ENCODE measurements at regions not wholly inside any gene's neighbourhood (a gene's known extent, or its start where the extent isn't known, plus 50 kb on each side); places are given as distances from the start of the nearest gene placed in this dataset.

DNA sequence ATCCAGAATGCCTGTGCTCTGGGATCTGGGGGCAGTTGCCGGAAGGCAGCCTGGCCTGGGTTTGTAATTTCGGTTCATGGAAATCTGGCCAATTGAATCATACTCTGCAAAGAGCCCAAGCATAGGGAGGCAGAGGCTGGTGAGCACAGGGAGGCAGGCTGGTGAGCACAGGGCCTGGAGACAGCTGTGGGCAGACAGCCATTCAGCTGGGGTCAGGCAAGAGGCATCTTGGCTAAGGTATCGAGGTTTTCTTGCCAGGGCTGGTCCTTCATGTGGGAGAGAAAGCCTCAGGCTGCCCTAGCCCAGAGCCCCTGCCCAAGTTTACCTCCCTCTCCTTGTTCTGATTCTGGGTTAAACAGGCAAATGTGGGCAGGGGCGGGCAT, 63.7 kb upstream of the BAIAP2L1 start:
- TF ChIP-seq, protein P1, sequence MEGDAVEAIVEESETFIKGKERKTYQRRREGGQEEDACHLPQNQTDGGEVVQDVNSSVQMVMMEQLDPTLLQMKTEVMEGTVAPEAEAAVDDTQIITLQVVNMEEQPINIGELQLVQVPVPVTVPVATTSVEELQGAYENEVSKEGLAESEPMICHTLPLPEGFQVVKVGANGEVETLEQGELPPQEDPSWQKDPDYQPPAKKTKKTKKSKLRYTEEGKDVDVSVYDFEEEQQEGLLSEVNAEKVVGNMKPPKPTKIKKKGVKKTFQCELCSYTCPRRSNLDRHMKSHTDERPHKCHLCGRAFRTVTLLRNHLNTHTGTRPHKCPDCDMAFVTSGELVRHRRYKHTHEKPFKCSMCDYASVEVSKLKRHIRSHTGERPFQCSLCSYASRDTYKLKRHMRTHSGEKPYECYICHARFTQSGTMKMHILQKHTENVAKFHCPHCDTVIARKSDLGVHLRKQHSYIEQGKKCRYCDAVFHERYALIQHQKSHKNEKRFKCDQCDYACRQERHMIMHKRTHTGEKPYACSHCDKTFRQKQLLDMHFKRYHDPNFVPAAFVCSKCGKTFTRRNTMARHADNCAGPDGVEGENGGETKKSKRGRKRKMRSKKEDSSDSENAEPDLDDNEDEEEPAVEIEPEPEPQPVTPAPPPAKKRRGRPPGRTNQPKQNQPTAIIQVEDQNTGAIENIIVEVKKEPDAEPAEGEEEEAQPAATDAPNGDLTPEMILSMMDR (IDR thresholded peaks at IDR 0.05; ENCODE audit: control insufficient read depth, insufficient read depth, low read depth, low read length, missing control alignments): no peak
- no peak for DNase-seq (ENCODE audit: low read depth)

DNA sequence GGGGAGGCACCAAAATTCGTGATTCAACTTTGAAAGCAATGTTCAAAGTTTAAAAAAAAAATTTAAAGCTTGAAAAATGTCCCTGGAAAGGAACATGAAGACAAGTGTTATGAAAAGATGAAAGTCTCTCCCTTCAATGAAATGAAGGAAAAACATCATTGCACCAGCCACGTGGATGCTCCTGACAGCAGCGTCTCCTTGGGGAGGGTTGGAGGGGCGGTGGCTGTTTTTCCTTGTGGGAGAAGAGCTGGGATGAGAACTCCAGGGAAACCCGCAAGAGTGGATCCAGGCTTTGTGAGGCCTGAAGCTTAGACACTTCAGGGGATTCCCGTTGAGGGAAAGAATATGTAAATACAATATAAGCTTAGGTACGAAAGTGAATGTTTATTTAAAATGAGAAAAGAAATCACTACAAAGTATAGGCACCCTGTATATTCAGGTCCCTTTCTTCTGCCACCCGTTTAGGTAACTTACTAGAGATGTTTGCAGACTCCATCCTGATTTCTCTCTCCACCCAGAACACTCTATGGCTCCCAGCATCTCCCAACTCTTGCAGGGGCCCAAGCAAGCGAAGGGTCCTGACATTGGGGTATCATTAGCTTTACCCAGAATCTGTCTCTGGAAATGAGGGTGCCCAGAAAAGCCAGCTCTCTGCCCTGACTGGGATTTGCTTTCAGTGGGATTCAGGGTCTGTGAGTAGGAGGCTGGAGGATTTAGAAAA, 63.1 kb upstream of the BAIAP2L1 start:
- no peak for DNase-seq (ENCODE audit: low read depth)

More for the DNA sequence above, 63.7 kb upstream of the BAIAP2L1 start:
- no peak overlapping the region for H3K4me3 ChIP-seq (ENCODE audit: control insufficient read depth, low read depth, low read length)

DNA sequence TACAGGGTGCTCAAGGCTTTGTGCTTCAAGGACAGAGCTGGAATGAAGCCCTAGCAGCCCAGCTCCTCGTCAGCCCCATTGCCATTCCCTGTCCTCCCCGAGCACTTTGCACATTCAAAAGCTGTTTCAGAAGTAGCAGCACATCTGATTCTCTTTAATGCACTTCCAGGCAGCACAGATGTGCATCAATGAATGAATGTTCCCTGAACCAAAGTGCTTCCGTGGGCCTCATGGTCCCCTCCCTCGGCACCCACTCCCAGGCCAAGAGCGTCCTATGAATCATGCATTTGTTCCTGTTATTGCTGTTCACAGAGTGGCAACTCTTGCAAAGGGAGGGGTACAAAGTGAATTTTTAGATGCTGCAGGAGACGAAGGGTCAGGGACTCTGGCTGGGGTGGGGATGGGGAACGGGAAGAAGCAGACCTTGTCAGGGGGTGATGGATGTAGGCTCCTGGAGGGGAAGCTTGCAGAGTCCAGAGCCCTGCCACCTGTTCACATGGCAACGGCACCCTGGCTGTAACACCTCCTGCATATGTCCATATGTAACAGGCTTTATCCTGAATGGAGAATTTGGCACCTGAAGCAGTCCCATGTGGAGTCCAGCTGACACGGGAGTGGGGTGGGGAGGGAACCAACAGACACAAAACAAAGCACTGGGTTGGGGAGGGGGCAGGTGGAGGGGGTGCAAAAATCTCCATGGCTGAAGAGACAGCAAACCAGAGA, 62.2 kb upstream of the BAIAP2L1 start:
- DNase-seq (ENCODE audit: low read depth): no peak
- TF ChIP-seq, protein P1 (IDR thresholded peaks at IDR 0.05; ENCODE audit: control insufficient read depth, insufficient read depth, low read depth, low read length, missing control alignments): no peak
- no peak overlapping the region for H3K4me3 ChIP-seq (ENCODE audit: control insufficient read depth, low read depth, low read length)

More for the DNA sequence above, 63.1 kb upstream of the BAIAP2L1 start:
- TF ChIP-seq, protein P1 (IDR thresholded peaks at IDR 0.05; ENCODE audit: control insufficient read depth, insufficient read depth, low read depth, low read length, missing control alignments): no peak
- no peak overlapping the region for H3K4me3 ChIP-seq (ENCODE audit: control insufficient read depth, low read depth, low read length)

DNA sequence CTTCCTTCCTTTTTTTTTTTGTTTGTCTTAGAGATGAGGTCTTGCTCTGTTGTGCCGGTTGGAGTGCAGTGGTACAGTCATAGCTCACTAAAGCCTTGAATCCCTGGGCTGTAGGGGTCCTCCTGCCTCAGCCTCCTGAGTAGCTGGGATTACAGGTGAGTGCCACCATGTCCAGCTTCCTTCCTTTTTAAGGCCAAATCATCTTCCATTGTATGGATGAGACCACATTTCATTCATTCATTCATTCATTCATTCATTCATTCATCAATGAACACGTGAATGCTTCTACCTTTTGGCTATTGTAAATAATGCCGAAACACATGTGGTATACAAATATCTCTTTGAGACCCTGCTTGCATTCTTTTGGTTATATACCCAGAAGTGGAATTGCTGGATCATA, 60.0 kb upstream of the BAIAP2L1 start:
- no peak for DNase-seq (ENCODE audit: low read depth)
- no peak overlapping the region for H3K4me3 ChIP-seq (ENCODE audit: control insufficient read depth, low read depth, low read length)
- TF ChIP-seq, protein P1 (IDR thresholded peaks at IDR 0.05; ENCODE audit: control insufficient read depth, insufficient read depth, low read depth, low read length, missing control alignments): no peak

DNA sequence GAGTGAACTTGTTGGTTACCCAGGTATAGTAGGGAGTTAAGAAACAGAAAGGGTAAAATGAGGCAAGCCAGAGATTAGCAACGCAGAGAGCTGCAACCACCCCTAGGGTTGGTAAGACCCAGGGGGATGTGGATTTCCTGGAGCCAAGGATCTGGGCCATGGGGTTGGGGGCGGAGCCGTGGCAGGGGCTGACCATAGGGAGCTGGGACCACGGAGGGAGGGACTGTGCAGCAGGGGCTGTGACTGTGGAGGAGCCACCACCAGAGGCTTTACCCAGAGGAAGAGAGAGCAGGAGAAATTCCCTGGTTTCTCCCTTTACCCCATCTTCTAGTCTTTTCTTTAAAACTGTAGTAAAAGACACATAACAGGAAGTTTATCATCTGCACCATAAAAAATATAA, 58.6 kb upstream of the BAIAP2L1 start:
- H3K4me3 ChIP-seq (ENCODE audit: control insufficient read depth, low read depth, low read length): no peak overlapping the region
- TF ChIP-seq, protein P1 (IDR thresholded peaks at IDR 0.05; ENCODE audit: control insufficient read depth, insufficient read depth, low read depth, low read length, missing control alignments): no peak
- DNase-seq (ENCODE audit: low read depth): no peak

DNA sequence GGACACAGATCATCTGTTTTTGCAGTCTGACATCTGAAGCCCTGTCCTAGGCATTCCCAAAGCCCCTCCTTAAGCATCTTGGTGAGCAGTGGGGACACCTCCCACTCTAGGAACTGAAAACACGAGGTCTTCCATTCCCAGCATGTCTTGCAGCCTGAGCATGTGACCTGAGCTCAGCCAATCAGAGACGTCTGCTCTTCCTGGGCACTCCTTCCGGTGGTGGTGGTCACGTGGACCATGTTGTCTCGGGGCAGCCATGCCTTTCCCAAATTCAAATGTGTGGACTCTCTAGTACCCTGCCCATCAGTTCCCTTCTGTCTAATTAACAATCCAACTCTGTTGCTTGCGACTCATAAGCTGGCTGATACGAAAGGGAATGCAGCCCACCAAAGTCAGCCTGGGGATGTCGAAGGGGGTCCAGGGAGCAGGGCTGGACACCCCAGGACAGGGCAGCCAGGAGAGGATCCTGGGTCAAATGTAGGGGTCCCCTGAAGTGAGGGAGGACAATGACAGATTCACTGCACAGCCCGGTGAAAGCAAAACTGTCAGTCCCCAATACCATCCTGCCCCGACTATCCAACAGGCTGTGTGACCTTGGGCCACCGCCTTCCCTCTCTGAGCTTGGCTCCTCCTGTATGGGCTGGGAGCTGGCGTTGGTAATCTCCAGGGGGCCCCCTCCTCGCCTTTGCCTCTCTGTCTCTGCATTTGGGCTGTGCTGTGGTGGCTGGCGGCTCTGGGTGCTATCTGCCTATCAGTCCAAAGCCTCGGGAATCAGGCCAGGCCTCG, 57.4 kb upstream of the BAIAP2L1 start:
- no peak overlapping the region for H3K4me3 ChIP-seq (ENCODE audit: control insufficient read depth, low read depth, low read length)
- TF ChIP-seq, protein P1 (IDR thresholded peaks at IDR 0.05; ENCODE audit: control insufficient read depth, insufficient read depth, low read depth, low read length, missing control alignments): no peak
- DNase-seq (ENCODE audit: low read depth): no peak

All from AG09309 (cell line).